ENCODE measurements at regions not wholly inside any gene's neighbourhood (a gene's known extent, or its start where the extent isn't known, plus 50 kb on each side); places are given as distances from the start of the nearest gene placed in this dataset.
A peak's percentile ranks its signal among the peaks of the same experiment; 100 is the strongest.

GRCh38 chr15:36239509-36239908, 339.9 kb upstream of the CDIN1 start:
- TF ChIP-seq POLR2A (IDR thresholded peaks at IDR 0.05; ENCODE audit: low read depth, low read length), result no peak
- FAIRE-seq (no peak), DNase-seq (ENCODE audit: insufficient read length, low spot score) (no peak)

GRCh38 chr15:36251450-36251849, 328.0 kb upstream of the CDIN1 start:
- DNase-seq (ENCODE audit: insufficient read length, low spot score), result no peak
- no peak for FAIRE-seq
- TF ChIP-seq POLR2A (IDR thresholded peaks at IDR 0.05; ENCODE audit: low read depth, low read length), result no peak

- FAIRE-seq (no peak), DNase-seq (ENCODE audit: insufficient read length, low spot score) (no peak)
- TF ChIP-seq POLR2A (IDR thresholded peaks at IDR 0.05; ENCODE audit: low read depth, low read length), result no peak
These were observed 327.2 kb upstream of the CDIN1 start for GRCh38 chr15:36252146-36252711.

- DNase-seq (ENCODE audit: insufficient read length, low spot score) (no peak), FAIRE-seq (no peak)
- TF ChIP-seq POLR2A (IDR thresholded peaks at IDR 0.05; ENCODE audit: low read depth, low read length), result no peak
These were observed 325.0 kb upstream of the CDIN1 start for GRCh38 chr15:36254426-36254825.

GRCh38 chr15:36256404-36256807, 323.0 kb upstream of the CDIN1 start:
- DNase-seq (ENCODE audit: insufficient read length, low spot score) (no peak), FAIRE-seq (no peak)

GRCh38 chr15:36263666-36264065, 315.8 kb upstream of the CDIN1 start:
- TF ChIP-seq POLR2A (IDR thresholded peaks at IDR 0.05; ENCODE audit: low read depth, low read length), result no peak
- FAIRE-seq (no peak), DNase-seq (ENCODE audit: insufficient read length, low spot score) (no peak)

More at GRCh38 chr15:36256404-36256807, 323.0 kb upstream of the CDIN1 start:
- no peak for TF ChIP-seq POLR2A (IDR thresholded peaks at IDR 0.05; ENCODE audit: low read depth, low read length)

GRCh38 chr15:36265422-36265821, 314.0 kb upstream of the CDIN1 start:
- FAIRE-seq (peak; percentile 23), DNase-seq (ENCODE audit: insufficient read length, low spot score) (no peak)
- no peak for TF ChIP-seq POLR2A (IDR thresholded peaks at IDR 0.05; ENCODE audit: low read depth, low read length)

- DNase-seq (ENCODE audit: insufficient read length, low spot score) (no peak), FAIRE-seq (no peak)
- TF ChIP-seq POLR2A (IDR thresholded peaks at IDR 0.05; ENCODE audit: low read depth, low read length), result no peak
These were observed 308.4 kb upstream of the CDIN1 start for GRCh38 chr15:36271048-36271447.

GRCh38 chr15:36275656-36276055, 303.8 kb upstream of the CDIN1 start:
- FAIRE-seq, result no peak
- DNase-seq (ENCODE audit: insufficient read length, low spot score), result no peak
- TF ChIP-seq POLR2A (IDR thresholded peaks at IDR 0.05; ENCODE audit: low read depth, low read length), result no peak

- DNase-seq (ENCODE audit: insufficient read length, low spot score) (no peak), FAIRE-seq (no peak)
- no peak for TF ChIP-seq POLR2A (IDR thresholded peaks at IDR 0.05; ENCODE audit: low read depth, low read length)
These were observed 301.2 kb upstream of the CDIN1 start for GRCh38 chr15:36278219-36278618.

GRCh38 chr15:36282821-36283220, 296.6 kb upstream of the CDIN1 start:
- no peak for TF ChIP-seq POLR2A (IDR thresholded peaks at IDR 0.05; ENCODE audit: low read depth, low read length)
- no peak for DNase-seq (ENCODE audit: insufficient read length, low spot score)
- no peak for FAIRE-seq

GRCh38 chr15:36284911-36285310, 294.5 kb upstream of the CDIN1 start:
- DNase-seq (ENCODE audit: insufficient read length, low spot score), result no peak
- TF ChIP-seq POLR2A (IDR thresholded peaks at IDR 0.05; ENCODE audit: low read depth, low read length), result no peak
- no peak for FAIRE-seq

- FAIRE-seq (no peak), DNase-seq (ENCODE audit: insufficient read length, low spot score) (no peak)
- TF ChIP-seq POLR2A (IDR thresholded peaks at IDR 0.05; ENCODE audit: low read depth, low read length), result no peak
These were observed 287.9 kb upstream of the CDIN1 start for GRCh38 chr15:36291501-36291900.

- TF ChIP-seq POLR2A (IDR thresholded peaks at IDR 0.05; ENCODE audit: low read depth, low read length), result no peak
- DNase-seq (ENCODE audit: insufficient read length, low spot score) (no peak), FAIRE-seq (peak; percentile 62)
These were observed 285.1 kb upstream of the CDIN1 start for GRCh38 chr15:36294359-36294758.

GRCh38 chr15:36301947-36302346, 277.5 kb upstream of the CDIN1 start:
- FAIRE-seq, result peak; percentile 20
- no peak for DNase-seq (ENCODE audit: insufficient read length, low spot score)
- no peak for TF ChIP-seq POLR2A (IDR thresholded peaks at IDR 0.05; ENCODE audit: low read depth, low read length)

- no peak for TF ChIP-seq POLR2A (IDR thresholded peaks at IDR 0.05; ENCODE audit: low read depth, low read length)
- no peak for DNase-seq (ENCODE audit: insufficient read length, low spot score)
- FAIRE-seq, result peak; percentile 61
These were observed 266.4 kb upstream of the CDIN1 start for GRCh38 chr15:36313021-36313420.

Measured in H54 (cell line).